LNCaP clone FGC (cell line): ENCODE measurements at regions not wholly inside any gene's neighbourhood (a gene's known extent, or its start where the extent isn't known, plus 50 kb on each side); places are given as distances from the start of the nearest gene placed in this dataset.
A peak's percentile ranks its signal among the peaks of the same experiment; 100 is the strongest.

ENCODE experiments used
- DNase-seq: peaks from one replicate; pipeline ENCODE4 v3.0.0-alpha.2; 2011; ENCODE audit warnings: low read depth
- H3K4me3 ChIP-seq: 2 replicates; pipeline ENCODE4 v1.5.1; 2011; ENCODE audit warnings: mild to moderate bottlenecking, low read depth, low read length, control low read depth
- CTCF ChIP-seq: IDR thresholded peaks from 2 replicates; pipeline ENCODE4 v1.5.1; 2012; ENCODE audit warnings: mild to moderate bottlenecking; ENCODE audit not compliant: control insufficient read depth, insufficient read depth; ENCODE audit errors: extremely low read depth

GRCh38 chr4:17206829-17207801 is 304.8 kb downstream of the QDPR start:
- no peak for DNase-seq
- no peak overlapping the region for H3K4me3 ChIP-seq
- no peak for TF ChIP-seq CTCF

DNA sequence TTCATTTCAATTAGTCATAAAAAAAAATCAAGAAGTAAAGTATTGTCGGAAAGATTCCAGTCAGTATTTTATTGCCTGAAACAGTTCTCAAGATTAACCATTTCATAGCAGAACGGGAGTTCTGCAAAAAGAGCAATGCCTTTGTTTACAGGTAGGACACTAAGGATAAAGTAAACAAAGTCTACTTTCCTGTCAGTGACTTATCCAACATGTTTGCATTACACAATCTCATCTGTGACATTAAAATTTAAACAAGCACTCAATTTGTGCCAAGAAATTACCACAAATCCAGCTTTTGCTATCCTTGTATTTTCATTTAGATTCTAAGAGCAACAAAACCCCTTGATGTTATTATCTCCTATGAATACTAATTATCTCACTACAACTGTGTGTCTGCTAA is 306.5 kb upstream of the LDB2 start:
- H3K4me3 ChIP-seq: no peak overlapping the region
- peak; percentile 1 for DNase-seq
- no peak for TF ChIP-seq CTCF

DNA sequence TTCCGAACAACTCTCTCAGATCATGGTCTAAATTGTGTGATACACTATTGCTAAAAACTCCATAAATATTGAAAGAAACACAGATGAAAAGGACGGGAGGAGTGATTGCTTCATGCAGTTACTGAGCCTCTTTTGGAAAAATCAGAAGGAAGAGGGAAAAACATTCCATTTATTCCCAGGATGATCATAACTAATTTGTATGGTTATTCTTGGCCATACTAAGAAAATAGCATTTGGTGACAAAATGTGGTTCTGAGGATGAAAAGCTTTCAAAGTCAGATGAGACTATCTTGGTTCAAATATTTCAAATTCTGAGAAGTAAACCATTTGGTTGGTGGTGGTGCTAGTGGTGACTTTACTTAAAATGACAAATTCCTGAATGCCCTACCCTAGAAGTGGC is 305.4 kb upstream of the LDB2 start:
- no peak for DNase-seq
- no peak overlapping the region for H3K4me3 ChIP-seq
- no peak for TF ChIP-seq CTCF

- TF ChIP-seq CTCF: no peak
- H3K4me3 ChIP-seq: no peak overlapping the region
- no peak for DNase-seq
Observed at GRCh38 chr4:17197070-17197469, 298.6 kb upstream of the LDB2 start.

- no peak overlapping the region for H3K4me3 ChIP-seq
- DNase-seq: no peak
- TF ChIP-seq CTCF: no peak
Observed at GRCh38 chr4:17195461-17196275, 297.2 kb upstream of the LDB2 start.

DNA sequence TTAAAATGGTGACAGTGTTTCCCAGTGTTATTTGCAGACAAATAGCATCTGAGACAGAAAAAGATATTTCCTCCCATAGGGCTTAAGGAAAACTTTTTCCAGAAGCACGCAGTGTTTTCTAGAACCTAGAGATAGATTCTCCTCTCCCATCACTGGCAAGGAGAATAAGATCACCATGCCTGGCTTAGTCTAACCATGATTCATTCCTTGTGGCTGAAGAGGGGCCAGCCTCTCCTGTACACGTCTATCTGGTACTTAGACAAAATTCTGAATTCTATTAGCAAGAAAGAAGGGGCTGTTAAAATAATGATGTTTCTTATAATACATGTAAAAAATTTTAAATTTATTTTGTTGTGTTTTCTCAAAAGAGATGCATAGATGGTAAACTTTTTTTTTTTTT is 296.1 kb upstream of the LDB2 start:
- H3K4me3 ChIP-seq: no peak overlapping the region
- no peak for TF ChIP-seq CTCF
- no peak for DNase-seq
